Lung (tissue), 11 donors: ENCODE measurements at regions not wholly inside any gene's neighbourhood (a gene's known extent, or its start where the extent isn't known, plus 50 kb on each side); places are given as distances from the start of the nearest gene placed in this dataset.
A peak's percentile ranks its signal among the peaks of the same experiment; 100 is the strongest.

Experiments used
- ATAC-seq: fragments of 200-7000 bp; cut with Tn5 transposase; one replicate; pipeline ENCODE4 v1.9.1; 2020; ENCODE audit warnings: moderate number of reproducible peaks; ENCODE audit not compliant: insufficient read depth, low FRiP score
- DNase-seq, 3 donors: peaks; one replicate each; pipeline ENCODE4 v3.0.0-alpha.2; 2013 to 2017
- H3K27ac ChIP-seq, 2 donors: one replicate each; pipeline ENCODE4 v1.5.1; 2013; ENCODE audit warnings: mild to moderate bottlenecking in 2 of 2, moderate library complexity in 2 of 2, control low read depth in 1 of 2, inconsistent platforms in 1 of 2, low read depth in 1 of 2, low read length in 1 of 2
- H3K27me3 ChIP-seq, 3 donors: one replicate each; pipeline ENCODE4 v1.5.1; 2013; ENCODE audit warnings: low read length in 2 of 3; ENCODE audit not compliant: control insufficient read depth in 3 of 3, insufficient read depth in 3 of 3
- H3K36me3 ChIP-seq, 4 donors: one replicate each; pipeline ENCODE4 v1.5.1; 2013; ENCODE audit warnings: low read length in 4 of 4, mild to moderate bottlenecking in 1 of 4, moderate library complexity in 1 of 4; ENCODE audit not compliant: control insufficient read depth in 4 of 4, insufficient read depth in 4 of 4
- H3K4me1 ChIP-seq, 5 donors: one replicate each; pipeline ENCODE4 v1.5.1; 2013; ENCODE audit warnings: low read length in 5 of 5, mild to moderate bottlenecking in 2 of 5, moderate library complexity in 1 of 5; ENCODE audit not compliant: control insufficient read depth in 5 of 5, insufficient read depth in 5 of 5
- H3K4me3 ChIP-seq: one replicate; pipeline ENCODE4 v1.5.1; 2013; ENCODE audit warnings: mild to moderate bottlenecking, control low read depth, moderate library complexity
- H3K9ac ChIP-seq, 2 donors: one replicate each; pipeline ENCODE4 v1.5.1; 2013; ENCODE audit warnings: low read length in 2 of 2, control low read depth in 1 of 2; ENCODE audit not compliant: insufficient read depth in 1 of 2
- H3K9me3 ChIP-seq, 4 donors: one replicate each; pipeline ENCODE4 v1.5.1; 2013; ENCODE audit warnings: low read length in 3 of 4, mild to moderate bottlenecking in 1 of 4, moderate library complexity in 1 of 4; ENCODE audit not compliant: control insufficient read depth in 4 of 4, insufficient read depth in 3 of 4
- CTCF ChIP-seq: IDR thresholded peaks from 2 replicates; pipeline ENCODE4 v1.5.1; 2012; ENCODE audit warnings: mild to moderate bottlenecking; ENCODE audit errors: control extremely low read depth, extremely low read depth
- WGBS, 2 donors: extraction: QIAGEN DNeasy Blood & Tissue Kit; methylation state at CpG; one replicate each; pipeline ENCODE4 v1.1.7; 2013; 5-methylcytosine and 5-hydroxymethylcytosine counted together
- donor health status: control.
- donor health status: control.
- donor health status: Bipolar disorder and iron deficiency.
- donor health status: healthy.
- donor health status: DM: yes; HTN: yes; CAD: no.

GRCh38 chr7:35454575-35455385 lies 200.9 kb upstream of the TBX20 start:
- peaks cover 0 to 9% (median 0%) of the 10 kb centered on the region in 5 donors for H3K4me1 ChIP-seq
- ATAC-seq (no peak), DNase-seq (peak; percentile 3 to 36 (median 25))
- no peaks in the 10 kb centered on the region for H3K36me3 ChIP-seq
- no peak overlapping the region for H3K27ac ChIP-seq
- H3K4me3 ChIP-seq: no peak overlapping the region
- peaks cover 0 to 14% (median 0%) of the 10 kb centered on the region in 4 donors for H3K9me3 ChIP-seq
- no peak for TF ChIP-seq CTCF
- H3K27me3 ChIP-seq: peaks cover 0 to 13% (median 0%) of the 10 kb centered on the region in 3 donors
- 14 to 23% methylated on average over 58 of the region's 58 CpGs for WGBS, 2 donors
- no peak overlapping the region for H3K9ac ChIP-seq

- Histone ChIP-seq H3K27ac (no peak overlapping the region), H3K4me1 (peaks cover 0 to 9% (median 0%) of the 10 kb centered on the region in 5 donors), H3K9ac (no peak overlapping the region), H3K36me3 (no peaks in the 10 kb centered on the region), H3K4me3 (no peak overlapping the region), H3K27me3 (peaks cover 0 to 13% (median 0%) of the 10 kb centered on the region in 3 donors), H3K9me3 (peaks cover 0 to 6% (median 0%) of the 10 kb centered on the region in 4 donors)
- DNase-seq (no peak), ATAC-seq (peak; percentile 36)
- no peak for TF ChIP-seq CTCF
- WGBS, 2 donors: 54 to 67% methylated on average over 3 of the region's 3 CpGs
Observed at GRCh38 chr7:35450456-35451214, 196.7 kb upstream of the TBX20 start.

- H3K27me3 ChIP-seq: no peaks in the 10 kb centered on the region
- ATAC-seq (no peak), DNase-seq (peak in 2 of 3 donors; percentile 11 to 40)
- no peak overlapping the region for H3K27ac ChIP-seq
- 78 to 82% methylated on average over 4 of the region's 4 CpGs for WGBS, 2 donors
- no peaks in the 10 kb centered on the region for H3K36me3 ChIP-seq
- peaks cover 0 to 2% (median 0%) of the 10 kb centered on the region in 4 donors for H3K9me3 ChIP-seq
- no peak for TF ChIP-seq CTCF
- H3K4me3 ChIP-seq: no peak overlapping the region
- H3K4me1 ChIP-seq: no peaks in the 10 kb centered on the region
- H3K9ac ChIP-seq: no peak overlapping the region
Observed at GRCh38 chr7:35448486-35448885, 194.6 kb upstream of the TBX20 start.
